ENCODE measurements at regions not wholly inside any gene's neighbourhood (a gene's known extent, or its start where the extent isn't known, plus 50 kb on each side); places are given as distances from the start of the nearest gene placed in this dataset.

DNA sequence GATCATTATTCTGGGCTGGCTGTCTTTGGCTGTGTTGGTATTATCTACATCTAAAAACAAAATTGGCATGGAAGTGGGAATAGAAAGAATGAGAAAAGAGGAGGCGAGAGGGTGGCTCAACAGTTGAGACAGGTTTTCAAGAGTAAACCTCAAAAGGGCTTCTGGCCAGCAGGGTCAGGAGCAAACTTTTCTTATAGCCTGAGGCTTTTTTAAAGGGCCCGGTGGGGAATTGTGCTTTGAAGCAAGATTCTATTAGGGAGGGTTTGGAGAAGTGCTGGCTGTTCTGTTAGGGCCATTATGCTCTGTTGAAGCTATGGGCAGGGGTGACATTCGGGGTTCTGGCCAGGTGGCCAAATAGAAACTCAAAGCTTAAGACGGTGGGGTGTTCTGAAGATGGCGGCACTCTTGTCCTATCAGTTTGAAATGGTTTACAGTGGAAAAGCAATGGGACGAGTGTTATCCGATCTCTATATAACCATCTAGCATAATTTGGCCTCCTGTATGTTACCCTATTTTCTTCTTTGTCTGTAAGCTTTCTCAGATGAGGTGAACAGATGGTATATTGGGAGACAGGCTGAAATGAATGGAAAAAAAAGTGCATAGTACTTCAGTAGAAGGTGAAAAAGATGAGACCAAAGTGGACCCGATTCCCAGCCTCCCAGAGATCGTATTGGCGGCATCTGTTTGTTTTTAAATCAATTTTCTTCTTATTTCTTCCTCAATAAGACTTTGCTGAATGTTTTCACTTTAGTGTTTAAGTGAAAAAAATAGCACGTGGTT, 132.1 kb upstream of the CNR1 start:
- no peak for DNase-seq (ENCODE audit: low read depth)
- H3K4me3 ChIP-seq (ENCODE audit: low read depth, low read length) = no peak overlapping the region
- TF ChIP-seq, protein P1, sequence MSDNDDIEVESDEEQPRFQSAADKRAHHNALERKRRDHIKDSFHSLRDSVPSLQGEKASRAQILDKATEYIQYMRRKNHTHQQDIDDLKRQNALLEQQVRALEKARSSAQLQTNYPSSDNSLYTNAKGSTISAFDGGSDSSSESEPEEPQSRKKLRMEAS (IDR thresholded peaks at IDR 0.05; ENCODE audit: low read depth, low read length) = no peak
- no peak for TF ChIP-seq POLR2A (IDR thresholded peaks at IDR 0.05; ENCODE audit: extremely low read depth, insufficient read length)
- no peak for TF ChIP-seq MYC (IDR thresholded peaks at IDR 0.05; ENCODE audit: low read depth, low read length)
- TF ChIP-seq, protein P2, sequence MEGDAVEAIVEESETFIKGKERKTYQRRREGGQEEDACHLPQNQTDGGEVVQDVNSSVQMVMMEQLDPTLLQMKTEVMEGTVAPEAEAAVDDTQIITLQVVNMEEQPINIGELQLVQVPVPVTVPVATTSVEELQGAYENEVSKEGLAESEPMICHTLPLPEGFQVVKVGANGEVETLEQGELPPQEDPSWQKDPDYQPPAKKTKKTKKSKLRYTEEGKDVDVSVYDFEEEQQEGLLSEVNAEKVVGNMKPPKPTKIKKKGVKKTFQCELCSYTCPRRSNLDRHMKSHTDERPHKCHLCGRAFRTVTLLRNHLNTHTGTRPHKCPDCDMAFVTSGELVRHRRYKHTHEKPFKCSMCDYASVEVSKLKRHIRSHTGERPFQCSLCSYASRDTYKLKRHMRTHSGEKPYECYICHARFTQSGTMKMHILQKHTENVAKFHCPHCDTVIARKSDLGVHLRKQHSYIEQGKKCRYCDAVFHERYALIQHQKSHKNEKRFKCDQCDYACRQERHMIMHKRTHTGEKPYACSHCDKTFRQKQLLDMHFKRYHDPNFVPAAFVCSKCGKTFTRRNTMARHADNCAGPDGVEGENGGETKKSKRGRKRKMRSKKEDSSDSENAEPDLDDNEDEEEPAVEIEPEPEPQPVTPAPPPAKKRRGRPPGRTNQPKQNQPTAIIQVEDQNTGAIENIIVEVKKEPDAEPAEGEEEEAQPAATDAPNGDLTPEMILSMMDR (IDR thresholded peaks at IDR 0.05; ENCODE audit: low read depth, low read length) = no peak

DNA sequence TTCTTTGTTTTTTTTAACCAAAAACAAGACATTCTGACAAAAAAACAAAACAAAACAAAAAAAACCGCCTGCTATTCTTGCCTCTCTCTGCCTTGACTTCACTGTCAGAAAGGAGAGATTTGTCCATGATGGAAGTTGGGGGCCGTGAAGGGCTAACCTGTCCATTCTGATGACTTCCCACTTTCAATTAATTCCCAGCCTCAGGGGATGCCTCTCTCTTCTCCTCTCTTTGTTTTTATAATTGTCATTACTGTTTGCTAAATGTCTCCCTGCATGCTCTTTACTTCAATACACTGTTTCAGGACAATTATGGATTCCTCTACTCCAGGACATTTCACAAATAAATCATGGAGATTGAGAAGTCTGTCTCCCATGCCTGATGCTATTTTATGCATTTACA, 130.5 kb upstream of the CNR1 start:
- TF ChIP-seq, protein P1 (IDR thresholded peaks at IDR 0.05; ENCODE audit: low read depth, low read length) = no peak
- TF ChIP-seq MYC (IDR thresholded peaks at IDR 0.05; ENCODE audit: low read depth, low read length) (no peak), POLR2A (IDR thresholded peaks at IDR 0.05; ENCODE audit: extremely low read depth, insufficient read length) (no peak)
- TF ChIP-seq, protein P2 (IDR thresholded peaks at IDR 0.05; ENCODE audit: low read depth, low read length) = no peak
- no peak overlapping the region for H3K4me3 ChIP-seq (ENCODE audit: low read depth, low read length)
- DNase-seq (ENCODE audit: low read depth) = no peak

DNA sequence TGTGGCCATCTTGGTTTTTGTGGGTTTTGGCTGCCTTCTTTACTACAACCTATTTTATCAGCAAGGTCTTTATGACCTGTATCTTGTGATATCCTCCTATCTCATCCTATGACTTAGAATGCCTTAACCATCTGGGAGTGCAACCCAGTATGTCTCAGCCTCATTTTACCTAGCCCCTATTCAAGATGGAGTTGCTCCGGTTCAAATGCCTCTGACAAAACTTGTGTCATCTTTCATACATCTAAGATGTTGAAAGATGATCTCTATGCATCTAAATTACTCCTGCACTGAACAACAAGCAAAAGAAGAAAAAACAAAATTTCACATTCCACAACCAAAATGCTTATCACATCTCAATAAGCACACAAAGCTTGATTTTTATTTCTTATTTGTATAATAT, 129.5 kb upstream of the CNR1 start:
- TF ChIP-seq, protein P1 (IDR thresholded peaks at IDR 0.05; ENCODE audit: low read depth, low read length) = no peak
- TF ChIP-seq, protein P2 (IDR thresholded peaks at IDR 0.05; ENCODE audit: low read depth, low read length) = no peak
- TF ChIP-seq POLR2A (IDR thresholded peaks at IDR 0.05; ENCODE audit: extremely low read depth, insufficient read length) = no peak
- no peak for TF ChIP-seq MYC (IDR thresholded peaks at IDR 0.05; ENCODE audit: low read depth, low read length)
- no peak for DNase-seq (ENCODE audit: low read depth)

DNA sequence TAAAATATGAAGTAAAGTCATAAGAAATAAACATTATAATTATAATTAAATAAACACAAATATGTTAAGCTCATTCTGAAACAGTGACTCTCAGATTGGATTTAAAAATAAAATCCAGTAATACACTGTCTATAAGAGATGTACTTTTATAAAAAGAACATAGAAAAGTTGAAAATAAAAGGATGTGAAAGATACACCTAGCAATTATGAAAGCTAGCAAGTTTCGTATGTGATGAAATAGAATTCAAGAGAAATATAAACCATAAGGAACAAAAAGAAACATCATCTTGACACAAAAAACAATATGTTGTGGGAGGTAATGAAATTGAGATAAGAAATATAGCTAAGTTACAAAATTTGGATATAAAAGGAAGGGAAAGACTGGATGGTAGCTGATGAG, 128.6 kb upstream of the CNR1 start:
- H3K4me3 ChIP-seq (ENCODE audit: low read depth, low read length) = no peak overlapping the region
- TF ChIP-seq, protein P1 (IDR thresholded peaks at IDR 0.05; ENCODE audit: low read depth, low read length) = no peak
- TF ChIP-seq POLR2A (IDR thresholded peaks at IDR 0.05; ENCODE audit: extremely low read depth, insufficient read length) (no peak), MYC (IDR thresholded peaks at IDR 0.05; ENCODE audit: low read depth, low read length) (no peak)
- TF ChIP-seq, protein P2 (IDR thresholded peaks at IDR 0.05; ENCODE audit: low read depth, low read length) = no peak
- DNase-seq (ENCODE audit: low read depth) = no peak

More for the DNA sequence above, 129.5 kb upstream of the CNR1 start:
- H3K4me3 ChIP-seq (ENCODE audit: low read depth, low read length) = no peak overlapping the region

DNA sequence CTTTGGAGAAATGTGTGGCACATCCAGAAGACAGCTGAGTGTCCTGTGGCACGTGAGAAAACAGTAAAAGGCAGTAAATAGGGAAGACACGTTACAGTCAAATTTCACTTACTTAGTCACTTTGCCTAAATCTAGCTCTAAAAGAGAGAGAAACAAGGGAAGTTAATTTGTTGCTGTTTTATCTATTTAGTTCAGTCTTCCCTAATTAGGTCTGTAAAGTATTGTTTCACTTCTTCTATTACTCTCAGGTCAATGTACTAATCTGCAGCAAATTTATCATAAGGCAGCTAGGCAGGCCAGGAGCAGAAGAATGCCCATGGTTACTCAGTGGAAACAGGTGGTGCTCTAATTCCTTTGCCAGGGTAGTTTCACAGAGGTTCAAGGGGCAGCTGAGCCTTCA, 124.3 kb upstream of the CNR1 start:
- no peak overlapping the region for H3K4me3 ChIP-seq (ENCODE audit: low read depth, low read length)
- DNase-seq (ENCODE audit: low read depth) = no peak
- TF ChIP-seq, protein P2 (IDR thresholded peaks at IDR 0.05; ENCODE audit: low read depth, low read length) = no peak
- TF ChIP-seq, protein P1 (IDR thresholded peaks at IDR 0.05; ENCODE audit: low read depth, low read length) = no peak
- no peak for TF ChIP-seq MYC (IDR thresholded peaks at IDR 0.05; ENCODE audit: low read depth, low read length)
